Gastrocnemius medialis (tissue), 4 donors: ENCODE measurements at regions not wholly inside any gene's neighbourhood (a gene's known extent, or its start where the extent isn't known, plus 50 kb on each side); places are given as distances from the start of the nearest gene placed in this dataset.

Source experiments
- ATAC-seq, 2 donors: fragments of 150-250 bp; one replicate each; pipeline ENCODE4 v1.9.1; 2016
- DNase-seq, 2 donors: peaks; one replicate each; pipeline ENCODE4 v3.0.0-alpha.2; 2019
- H3K27ac ChIP-seq, 4 donors: fragments of 200-600 bp; sonication (generic); 1 replicate in 1 of 4; 2 replicates in 3 of 4; pipeline ENCODE4 v1.5.1; 2016 to 2018; ENCODE audit warnings: mild to moderate bottlenecking in 2 of 4, moderate library complexity in 1 of 4
- H3K27me3 ChIP-seq, 3 donors: fragments of 200-600 bp; sonication (generic) in 2 of 3; 1 replicate in 1 of 3; 2 replicates in 2 of 3; pipeline versions ENCODE4 v1.5.1 to v1.6.0; 2016 to 2019; ENCODE audit warnings: mild to moderate bottlenecking in 1 of 3, moderate library complexity in 1 of 3
- H3K36me3 ChIP-seq, 2 donors: fragments of 200-600 bp; sonication (generic) in 1 of 2; one replicate each; pipeline ENCODE4 v1.5.1; 2017 to 2018
- H3K4me1 ChIP-seq, 2 donors: fragments of 200-600 bp; sonication (generic) in 1 of 2; one replicate each; pipeline ENCODE4 v1.5.1; 2016 to 2017; ENCODE audit warnings: mild to moderate bottlenecking in 2 of 2
- H3K4me3 ChIP-seq, 4 donors: fragments of 200-600 bp; sonication (generic) in 3 of 4; 1 replicate in 1 of 4; 2 replicates in 3 of 4; pipeline ENCODE4 v1.5.1; 2016 to 2019; ENCODE audit warnings: mild to moderate bottlenecking in 2 of 4
- H3K9me3 ChIP-seq, 3 donors: fragments of 200-600 bp; sonication (generic) in 2 of 3; 1 replicate in 1 of 3; 2 replicates in 2 of 3; pipeline ENCODE4 v1.5.1; 2016 to 2019
- POLR2A ChIP-seq, 2 donors: fragments of 450-650 bp; IDR thresholded peaks; one replicate each; pipeline ENCODE4 v1.6.1; 2017; ENCODE audit warnings: antibody characterized with exemption in 2 of 2, mild to moderate bottlenecking in 2 of 2, moderate library complexity in 2 of 2
- in situ Hi-C, 4 donors: fragments of 200-750 bp; cut with MboI; loops; one replicate each; pipeline versions ENCODE4 v1.15.0 to v1.8.0; 2017; ENCODE audit warnings: low sequenced_read_pairs in 4 of 4
- intact Hi-C: fragments of 100-400 bp; cut with DNase I; formaldehyde crosslinking; loops from one replicate; pipeline ENCODE4 v1.15.1; 2023; ENCODE audit warnings: low total_unique reads
- TF ChIP-seq, protein P1 (sequence below), 5 experiments: fragments of 450-650 bp in 3 of 5; fragments of 200-600 bp in 2 of 5; sonication (generic) in 2 of 5; IDR thresholded peaks in 4 of 5; conservative IDR thresholded peaks in 1 of 5; 1 replicate in 4 of 5; 2 replicates in 1 of 5; pipeline ENCODE4 v1.5.1; 2016 to 2019; ENCODE audit warnings: antibody characterized with exemption in 5 of 5, mild to moderate bottlenecking in 3 of 5, moderate library complexity in 3 of 5

DNA sequence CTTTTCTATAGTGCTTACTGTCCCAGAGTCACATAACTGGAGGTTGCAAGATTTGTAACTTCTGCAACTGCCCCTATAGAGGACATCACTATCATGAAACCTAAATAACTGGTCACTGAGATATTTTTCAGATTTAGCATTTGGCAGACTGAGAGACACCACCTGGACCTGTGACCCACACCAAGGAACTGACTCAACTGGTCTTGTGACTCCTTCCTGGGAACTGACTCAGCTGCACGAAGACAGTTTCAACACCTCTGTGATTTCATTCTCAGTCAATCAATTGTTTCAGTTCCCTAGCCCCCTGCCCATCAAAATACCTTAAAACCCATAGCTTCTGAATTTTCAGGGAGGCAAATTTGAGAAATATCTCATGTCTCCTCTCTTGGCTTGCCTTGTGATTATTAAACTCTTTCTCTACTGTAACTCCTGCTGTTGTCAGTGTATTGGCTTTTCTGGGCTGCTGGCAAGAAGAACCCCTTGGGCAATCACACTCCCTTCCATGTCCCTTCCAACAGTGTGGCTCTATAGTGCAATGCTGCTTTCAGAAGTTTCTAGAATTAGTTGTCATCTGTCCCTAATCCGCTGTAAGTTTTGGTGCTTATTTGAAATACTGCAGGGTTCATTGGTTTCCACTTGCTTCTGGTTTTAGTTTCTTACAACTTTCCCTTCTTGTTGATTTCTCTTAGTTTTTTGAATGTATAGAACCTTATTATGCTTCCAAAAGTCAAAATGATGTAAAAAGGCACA lies 127.8 kb upstream of the ADCY1 start:
- in situ Hi-C loops = no loop called here
- Histone ChIP-seq H3K4me3 (no peak overlapping the region), H3K36me3 (no peaks in the 10 kb centered on the region), H3K9me3 (no peaks in the 10 kb centered on the region), H3K27ac (no peak overlapping the region), H3K4me1 (no peaks in the 10 kb centered on the region), H3K27me3 (no peaks in the 10 kb centered on the region)
- intact Hi-C loops = no loop called here
- ATAC-seq (no peak), DNase-seq (no peak)
- TF ChIP-seq, protein P1, sequence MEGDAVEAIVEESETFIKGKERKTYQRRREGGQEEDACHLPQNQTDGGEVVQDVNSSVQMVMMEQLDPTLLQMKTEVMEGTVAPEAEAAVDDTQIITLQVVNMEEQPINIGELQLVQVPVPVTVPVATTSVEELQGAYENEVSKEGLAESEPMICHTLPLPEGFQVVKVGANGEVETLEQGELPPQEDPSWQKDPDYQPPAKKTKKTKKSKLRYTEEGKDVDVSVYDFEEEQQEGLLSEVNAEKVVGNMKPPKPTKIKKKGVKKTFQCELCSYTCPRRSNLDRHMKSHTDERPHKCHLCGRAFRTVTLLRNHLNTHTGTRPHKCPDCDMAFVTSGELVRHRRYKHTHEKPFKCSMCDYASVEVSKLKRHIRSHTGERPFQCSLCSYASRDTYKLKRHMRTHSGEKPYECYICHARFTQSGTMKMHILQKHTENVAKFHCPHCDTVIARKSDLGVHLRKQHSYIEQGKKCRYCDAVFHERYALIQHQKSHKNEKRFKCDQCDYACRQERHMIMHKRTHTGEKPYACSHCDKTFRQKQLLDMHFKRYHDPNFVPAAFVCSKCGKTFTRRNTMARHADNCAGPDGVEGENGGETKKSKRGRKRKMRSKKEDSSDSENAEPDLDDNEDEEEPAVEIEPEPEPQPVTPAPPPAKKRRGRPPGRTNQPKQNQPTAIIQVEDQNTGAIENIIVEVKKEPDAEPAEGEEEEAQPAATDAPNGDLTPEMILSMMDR (IDR thresholded peaks at IDR 0.05 in 4 of 5, conservative IDR thresholded peaks at IDR 0.05 in 1 of 5) = no peak
- no peak for TF ChIP-seq POLR2A (IDR thresholded peaks at IDR 0.05)

DNA sequence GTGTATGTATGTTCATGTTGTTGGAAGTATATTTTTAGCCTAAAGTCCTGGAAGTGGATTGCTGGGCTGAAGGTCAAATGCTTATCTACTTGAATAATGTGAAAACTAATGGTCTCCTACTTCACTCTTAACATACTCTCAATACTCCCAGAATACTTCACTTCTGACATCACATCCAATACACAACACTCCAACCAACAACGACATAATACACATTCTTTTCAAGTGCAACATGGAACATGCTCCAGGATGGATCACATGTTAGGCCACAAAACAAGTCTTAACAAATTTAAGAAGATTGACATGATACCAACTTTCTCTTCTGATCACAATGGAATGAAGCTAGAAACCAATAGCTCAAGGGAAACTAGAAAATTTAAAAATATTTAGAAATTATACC lies 126.9 kb upstream of the ADCY1 start:
- DNase-seq (no peak), ATAC-seq (no peak)
- no peak overlapping the region for H3K4me3 ChIP-seq
- no peaks in the 10 kb centered on the region for H3K9me3 ChIP-seq
- in situ Hi-C loops = no loop called here
- TF ChIP-seq, protein P1 (IDR thresholded peaks at IDR 0.05 in 4 of 5, conservative IDR thresholded peaks at IDR 0.05 in 1 of 5) = no peak
- TF ChIP-seq POLR2A (IDR thresholded peaks at IDR 0.05) = no peak
- intact Hi-C loops = no loop called here
- H3K27me3 ChIP-seq = no peaks in the 10 kb centered on the region
- H3K4me1 ChIP-seq = no peaks in the 10 kb centered on the region
- H3K27ac ChIP-seq = no peak overlapping the region
- H3K36me3 ChIP-seq = no peaks in the 10 kb centered on the region

DNA sequence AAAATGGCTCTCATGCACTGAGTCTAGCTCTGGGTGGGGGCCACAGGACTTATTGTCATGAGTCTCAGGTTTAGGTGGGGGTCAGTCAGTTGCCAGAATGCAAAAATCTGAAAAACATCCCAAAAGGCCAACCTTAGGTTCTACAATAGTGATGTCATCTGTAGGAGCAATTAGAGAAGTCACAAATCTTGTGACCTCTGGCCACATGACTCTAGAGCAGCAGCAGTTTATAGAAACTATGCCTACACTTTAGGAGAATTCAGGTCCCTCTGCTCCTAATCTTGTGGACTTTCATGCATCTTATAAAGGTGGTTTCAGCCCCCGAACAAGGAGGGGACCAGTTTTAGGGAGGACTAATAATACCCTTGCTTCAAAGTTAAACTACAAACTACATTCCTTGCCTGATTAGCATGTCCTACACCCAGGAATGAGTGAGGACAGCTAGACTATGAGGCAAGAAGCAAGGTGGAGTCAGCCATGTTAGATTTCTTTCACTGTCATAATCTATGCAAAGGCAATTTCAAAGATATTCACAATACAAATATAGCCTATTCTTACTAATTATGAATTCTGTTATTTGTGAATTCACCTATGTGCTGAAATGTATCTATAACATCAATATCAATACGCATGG lies 123.5 kb upstream of the ADCY1 start:
- Histone ChIP-seq H3K27ac (no peak overlapping the region), H3K27me3 (no peaks in the 10 kb centered on the region), H3K9me3 (no peaks in the 10 kb centered on the region), H3K4me3 (no peak overlapping the region), H3K36me3 (no peaks in the 10 kb centered on the region), H3K4me1 (no peaks in the 10 kb centered on the region)
- in situ Hi-C loops = no loop called here
- ATAC-seq = no peak
- intact Hi-C loops = no loop called here
- DNase-seq = no peak
- TF ChIP-seq POLR2A (IDR thresholded peaks at IDR 0.05) = no peak
- TF ChIP-seq, protein P1 (IDR thresholded peaks at IDR 0.05 in 4 of 5, conservative IDR thresholded peaks at IDR 0.05 in 1 of 5) = no peak

DNA sequence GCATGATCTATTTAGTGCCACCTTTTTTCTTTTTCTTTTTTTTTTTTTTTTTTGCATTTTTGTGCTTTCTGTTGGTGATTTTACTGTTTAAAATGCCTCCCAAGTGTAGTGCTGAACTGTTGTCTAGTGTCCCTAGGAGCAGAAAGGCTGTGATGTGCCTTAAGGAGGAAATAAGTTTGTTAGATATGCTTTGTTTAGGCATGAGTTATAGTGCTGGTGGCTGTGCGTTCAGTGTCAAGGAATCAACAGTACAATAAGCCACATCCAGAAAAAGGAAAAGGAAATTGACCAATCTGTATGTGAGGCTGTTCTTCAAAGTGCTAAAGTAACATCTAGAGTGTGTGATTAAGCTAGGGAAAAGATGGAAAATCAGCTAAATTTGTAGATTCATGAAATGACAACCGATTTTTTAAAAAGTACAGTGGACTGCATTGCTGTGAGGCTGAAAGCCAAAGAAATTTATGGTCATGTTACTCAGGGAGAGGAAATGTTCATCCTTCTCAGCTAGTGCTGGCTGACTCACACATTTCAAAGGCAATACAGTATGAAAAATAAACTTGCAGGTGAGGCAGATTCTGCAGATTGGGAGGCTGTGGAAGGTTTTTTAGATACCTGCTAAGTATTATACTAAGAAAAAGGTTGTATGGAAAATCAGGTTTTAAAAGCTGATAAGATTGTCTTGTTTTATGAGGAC lies 122.7 kb upstream of the ADCY1 start:
- H3K4me1 ChIP-seq = no peaks in the 10 kb centered on the region
- ATAC-seq (no peak), DNase-seq (no peak)
- no peaks in the 10 kb centered on the region for H3K9me3 ChIP-seq
- H3K4me3 ChIP-seq = no peak overlapping the region
- intact Hi-C loops = no loop called here
- H3K27ac ChIP-seq = no peak overlapping the region
- H3K36me3 ChIP-seq = no peaks in the 10 kb centered on the region
- in situ Hi-C loops = no loop called here
- TF ChIP-seq, protein P1 (IDR thresholded peaks at IDR 0.05 in 4 of 5, conservative IDR thresholded peaks at IDR 0.05 in 1 of 5) = no peak
- no peak for TF ChIP-seq POLR2A (IDR thresholded peaks at IDR 0.05)
- H3K27me3 ChIP-seq = no peaks in the 10 kb centered on the region
